ENCODE measurements at regions not wholly inside any gene's neighbourhood (a gene's known extent, or its start where the extent isn't known, plus 50 kb on each side); places are given as distances from the start of the nearest gene placed in this dataset.

- Histone ChIP-seq H3K4me1 (ENCODE audit: control insufficient read depth in 3 of 3, insufficient read depth in 3 of 3, low read length in 3 of 3) (no peaks in the 10 kb centered on the region), H3K4me3 (ENCODE audit: low read length in 3 of 3) (no peak overlapping the region), H3K27ac (ENCODE audit: low read depth, low read length) (no peak overlapping the region), H3K9ac (ENCODE audit: low read depth in 1 of 3, low read length in 3 of 3) (no peak overlapping the region), H3K36me3 (ENCODE audit: control insufficient read depth in 3 of 3, insufficient read depth in 3 of 3, low read length in 3 of 3) (no peaks in the 10 kb centered on the region), H3K9me3 (ENCODE audit: control insufficient read depth in 3 of 3, low read length in 3 of 3) (no peaks in the 10 kb centered on the region), H3K27me3 (ENCODE audit: control insufficient read depth in 3 of 3, insufficient read depth in 3 of 3, low read length in 3 of 3) (peaks cover 7 to 25% (median 10%) of the 10 kb centered on the region in 3 donors)
Observed at GRCh38 chr11:70811915-70812314, 413.6 kb downstream of the CTTN start.

- H3K9ac ChIP-seq (ENCODE audit: low read depth in 1 of 3, low read length in 3 of 3), result no peak overlapping the region
- peaks cover 7 to 28% (median 10%) of the 10 kb centered on the region in 3 donors for H3K27me3 ChIP-seq (ENCODE audit: control insufficient read depth in 3 of 3, insufficient read depth in 3 of 3, low read length in 3 of 3)
- H3K36me3 ChIP-seq (ENCODE audit: control insufficient read depth in 3 of 3, insufficient read depth in 3 of 3, low read length in 3 of 3), result no peaks in the 10 kb centered on the region
- no peak overlapping the region for H3K4me3 ChIP-seq (ENCODE audit: low read length in 3 of 3)
- H3K27ac ChIP-seq (ENCODE audit: low read depth, low read length), result no peak overlapping the region
- no peaks in the 10 kb centered on the region for H3K4me1 ChIP-seq (ENCODE audit: control insufficient read depth in 3 of 3, insufficient read depth in 3 of 3, low read length in 3 of 3)
- H3K9me3 ChIP-seq (ENCODE audit: control insufficient read depth in 3 of 3, low read length in 3 of 3), result no peaks in the 10 kb centered on the region
Observed at GRCh38 chr11:70812472-70812871, 414.1 kb downstream of the CTTN start.

- no peak overlapping the region for H3K27ac ChIP-seq (ENCODE audit: low read depth, low read length)
- no peaks in the 10 kb centered on the region for H3K36me3 ChIP-seq (ENCODE audit: control insufficient read depth in 3 of 3, insufficient read depth in 3 of 3, low read length in 3 of 3)
- H3K9ac ChIP-seq (ENCODE audit: low read depth in 1 of 3, low read length in 3 of 3), result no peak overlapping the region
- no peak overlapping the region for H3K4me3 ChIP-seq (ENCODE audit: low read length in 3 of 3)
- H3K27me3 ChIP-seq (ENCODE audit: control insufficient read depth in 3 of 3, insufficient read depth in 3 of 3, low read length in 3 of 3), result peaks cover 7 to 34% (median 16%) of the 10 kb centered on the region in 3 donors
- H3K9me3 ChIP-seq (ENCODE audit: control insufficient read depth in 3 of 3, low read length in 3 of 3), result no peaks in the 10 kb centered on the region
- peaks cover 0 to 4% (median 0%) of the 10 kb centered on the region in 3 donors for H3K4me1 ChIP-seq (ENCODE audit: control insufficient read depth in 3 of 3, insufficient read depth in 3 of 3, low read length in 3 of 3)
Observed at GRCh38 chr11:70813651-70814050, 415.3 kb downstream of the CTTN start.

GRCh38 chr11:70815485-70815832, 417.1 kb downstream of the CTTN start:
- H3K9ac ChIP-seq (ENCODE audit: low read depth in 1 of 3, low read length in 3 of 3), result no peak overlapping the region
- no peaks in the 10 kb centered on the region for H3K36me3 ChIP-seq (ENCODE audit: control insufficient read depth in 3 of 3, insufficient read depth in 3 of 3, low read length in 3 of 3)
- no peak overlapping the region for H3K4me3 ChIP-seq (ENCODE audit: low read length in 3 of 3)
- H3K9me3 ChIP-seq (ENCODE audit: control insufficient read depth in 3 of 3, low read length in 3 of 3), result no peaks in the 10 kb centered on the region
- H3K4me1 ChIP-seq (ENCODE audit: control insufficient read depth in 3 of 3, insufficient read depth in 3 of 3, low read length in 3 of 3), result peaks cover 0 to 5% (median 0%) of the 10 kb centered on the region in 3 donors
- H3K27me3 ChIP-seq (ENCODE audit: control insufficient read depth in 3 of 3, insufficient read depth in 3 of 3, low read length in 3 of 3), result peaks cover 3 to 36% (median 23%) of the 10 kb centered on the region in 3 donors
- no peak overlapping the region for H3K27ac ChIP-seq (ENCODE audit: low read depth, low read length)

GRCh38 chr11:70816156-70816678, 417.9 kb downstream of the CTTN start:
- H3K9me3 ChIP-seq (ENCODE audit: control insufficient read depth in 3 of 3, low read length in 3 of 3), result no peaks in the 10 kb centered on the region
- peaks cover 5 to 38% (median 28%) of the 10 kb centered on the region in 3 donors for H3K27me3 ChIP-seq (ENCODE audit: control insufficient read depth in 3 of 3, insufficient read depth in 3 of 3, low read length in 3 of 3)
- H3K27ac ChIP-seq (ENCODE audit: low read depth, low read length), result no peak overlapping the region
- no peak overlapping the region for H3K9ac ChIP-seq (ENCODE audit: low read depth in 1 of 3, low read length in 3 of 3)
- no peak overlapping the region for H3K4me3 ChIP-seq (ENCODE audit: low read length in 3 of 3)
- H3K4me1 ChIP-seq (ENCODE audit: control insufficient read depth in 3 of 3, insufficient read depth in 3 of 3, low read length in 3 of 3), result peaks cover 0 to 5% (median 0%) of the 10 kb centered on the region in 3 donors
- no peaks in the 10 kb centered on the region for H3K36me3 ChIP-seq (ENCODE audit: control insufficient read depth in 3 of 3, insufficient read depth in 3 of 3, low read length in 3 of 3)

GRCh38 chr11:70818351-70818750, 420.0 kb downstream of the CTTN start:
- no peak overlapping the region for H3K9ac ChIP-seq (ENCODE audit: low read depth in 1 of 3, low read length in 3 of 3)
- H3K36me3 ChIP-seq (ENCODE audit: control insufficient read depth in 3 of 3, insufficient read depth in 3 of 3, low read length in 3 of 3), result no peaks in the 10 kb centered on the region
- no peaks in the 10 kb centered on the region for H3K9me3 ChIP-seq (ENCODE audit: control insufficient read depth in 3 of 3, low read length in 3 of 3)
- no peak overlapping the region for H3K4me3 ChIP-seq (ENCODE audit: low read length in 3 of 3)
- H3K27ac ChIP-seq (ENCODE audit: low read depth, low read length), result no peak overlapping the region
- H3K27me3 ChIP-seq (ENCODE audit: control insufficient read depth in 3 of 3, insufficient read depth in 3 of 3, low read length in 3 of 3), result peaks cover 13 to 52% (median 38%) of the 10 kb centered on the region in 3 donors
- peaks cover 0 to 5% (median 0%) of the 10 kb centered on the region in 3 donors for H3K4me1 ChIP-seq (ENCODE audit: control insufficient read depth in 3 of 3, insufficient read depth in 3 of 3, low read length in 3 of 3)

GRCh38 chr11:70819022-70819421, 420.7 kb downstream of the CTTN start:
- H3K4me1 ChIP-seq (ENCODE audit: control insufficient read depth in 3 of 3, insufficient read depth in 3 of 3, low read length in 3 of 3), result peaks cover 0 to 5% (median 0%) of the 10 kb centered on the region in 3 donors
- H3K27me3 ChIP-seq (ENCODE audit: control insufficient read depth in 3 of 3, insufficient read depth in 3 of 3, low read length in 3 of 3), result peaks cover 20 to 58% (median 44%) of the 10 kb centered on the region in 3 donors
- no peak overlapping the region for H3K4me3 ChIP-seq (ENCODE audit: low read length in 3 of 3)
- H3K27ac ChIP-seq (ENCODE audit: low read depth, low read length), result no peak overlapping the region
- no peaks in the 10 kb centered on the region for H3K36me3 ChIP-seq (ENCODE audit: control insufficient read depth in 3 of 3, insufficient read depth in 3 of 3, low read length in 3 of 3)
- H3K9me3 ChIP-seq (ENCODE audit: control insufficient read depth in 3 of 3, low read length in 3 of 3), result no peaks in the 10 kb centered on the region
- no peak overlapping the region for H3K9ac ChIP-seq (ENCODE audit: low read depth in 1 of 3, low read length in 3 of 3)

- H3K4me3 ChIP-seq (ENCODE audit: low read length in 3 of 3), result no peak overlapping the region
- no peaks in the 10 kb centered on the region for H3K36me3 ChIP-seq (ENCODE audit: control insufficient read depth in 3 of 3, insufficient read depth in 3 of 3, low read length in 3 of 3)
- peaks cover 0 to 5% (median 0%) of the 10 kb centered on the region in 3 donors for H3K4me1 ChIP-seq (ENCODE audit: control insufficient read depth in 3 of 3, insufficient read depth in 3 of 3, low read length in 3 of 3)
- no peak overlapping the region for H3K27ac ChIP-seq (ENCODE audit: low read depth, low read length)
- peaks cover 32 to 63% (median 56%) of the 10 kb centered on the region in 3 donors for H3K27me3 ChIP-seq (ENCODE audit: control insufficient read depth in 3 of 3, insufficient read depth in 3 of 3, low read length in 3 of 3)
- H3K9me3 ChIP-seq (ENCODE audit: control insufficient read depth in 3 of 3, low read length in 3 of 3), result no peaks in the 10 kb centered on the region
- no peak overlapping the region for H3K9ac ChIP-seq (ENCODE audit: low read depth in 1 of 3, low read length in 3 of 3)
Observed at GRCh38 chr11:70820311-70820710, 422.0 kb downstream of the CTTN start.

- no peak overlapping the region for H3K4me3 ChIP-seq (ENCODE audit: low read length in 3 of 3)
- no peak overlapping the region for H3K27ac ChIP-seq (ENCODE audit: low read depth, low read length)
- H3K27me3 ChIP-seq (ENCODE audit: control insufficient read depth in 3 of 3, insufficient read depth in 3 of 3, low read length in 3 of 3), result peaks cover 36 to 61% (median 58%) of the 10 kb centered on the region in 3 donors
- no peaks in the 10 kb centered on the region for H3K36me3 ChIP-seq (ENCODE audit: control insufficient read depth in 3 of 3, insufficient read depth in 3 of 3, low read length in 3 of 3)
- H3K4me1 ChIP-seq (ENCODE audit: control insufficient read depth in 3 of 3, insufficient read depth in 3 of 3, low read length in 3 of 3), result peaks cover 0 to 5% (median 0%) of the 10 kb centered on the region in 3 donors
- H3K9me3 ChIP-seq (ENCODE audit: control insufficient read depth in 3 of 3, low read length in 3 of 3), result no peaks in the 10 kb centered on the region
- no peak overlapping the region for H3K9ac ChIP-seq (ENCODE audit: low read depth in 1 of 3, low read length in 3 of 3)
Observed at GRCh38 chr11:70820712-70821111, 422.4 kb downstream of the CTTN start.

- H3K27me3 ChIP-seq (ENCODE audit: control insufficient read depth in 3 of 3, insufficient read depth in 3 of 3, low read length in 3 of 3), result peaks cover 66 to 83% (median 77%) of the 10 kb centered on the region in 3 donors
- no peak overlapping the region for H3K4me3 ChIP-seq (ENCODE audit: low read length in 3 of 3)
- no peak overlapping the region for H3K27ac ChIP-seq (ENCODE audit: low read depth, low read length)
- H3K36me3 ChIP-seq (ENCODE audit: control insufficient read depth in 3 of 3, insufficient read depth in 3 of 3, low read length in 3 of 3), result no peaks in the 10 kb centered on the region
- H3K9ac ChIP-seq (ENCODE audit: low read depth in 1 of 3, low read length in 3 of 3), result no peak overlapping the region
- no peaks in the 10 kb centered on the region for H3K9me3 ChIP-seq (ENCODE audit: control insufficient read depth in 3 of 3, low read length in 3 of 3)
- H3K4me1 ChIP-seq (ENCODE audit: control insufficient read depth in 3 of 3, insufficient read depth in 3 of 3, low read length in 3 of 3), result peaks cover 0 to 6% (median 4%) of the 10 kb centered on the region in 3 donors
Observed at GRCh38 chr11:70823771-70824170, 425.4 kb downstream of the CTTN start.
